A673 (cell line): ENCODE measurements at regions not wholly inside any gene's neighbourhood (a gene's known extent, or its start where the extent isn't known, plus 50 kb on each side); places are given as distances from the start of the nearest gene placed in this dataset.

ENCODE experiments used
- BruUV-seq: library from RNA; stranded (reverse); fragments of 400-500 nt; replicated peaks from 2 replicates; lab custom pipeline; 2021; lab: Mats Ljungman, UMichigan
- CTCF ChIA-PET: fragments of 300-600 bp; sonication (Branson Sonifier 250); formaldehyde crosslinking; loops from one replicate; lab custom pipeline; 2022; ENCODE audit warnings: antibody characterized with exemption; lab: Charles Lee
- POLR2A ChIA-PET: fragments of 300-600 bp; sonication (Branson Sonifier 250); formaldehyde crosslinking; loops from one replicate; lab custom pipeline; 2022; ENCODE audit warnings: antibody characterized with exemption; ENCODE audit not compliant: low non-redundant PET; lab: Charles Lee
- DNase-seq: peaks from one replicate; pipeline ENCODE4 v3.0.0-alpha.2; 2015; ENCODE audit warnings: low spot score
- H3K27ac ChIP-seq: fragments of 200-600 bp; sonication (generic); 2 replicates; pipeline ENCODE4 v1.5.1; 2016; ENCODE audit warnings: mixed run types, low read depth, mild to moderate bottlenecking, mixed read lengths, antibody characterized with exemption, low read length; ENCODE audit not compliant: poor library complexity, severe bottlenecking
- H3K27me3 ChIP-seq: fragments of 200-600 bp; sonication (generic); replicated peaks from 2 replicates; pipeline ENCODE4 v1.6.1; 2017; ENCODE audit warnings: mixed run types, low read depth, mild to moderate bottlenecking, mixed read lengths, antibody characterized with exemption, low read length; ENCODE audit not compliant: insufficient read depth, poor library complexity
- H3K36me3 ChIP-seq: fragments of 200-600 bp; sonication (generic); 2 replicates; pipeline ENCODE4 v1.6.1; 2016; ENCODE audit warnings: mixed run types, mild to moderate bottlenecking, mixed read lengths, antibody characterized with exemption, low read length; ENCODE audit not compliant: insufficient read depth, poor library complexity, severe bottlenecking
- H3K4me1 ChIP-seq: fragments of 200-600 bp; sonication (generic); 2 replicates; pipeline ENCODE4 v1.6.1; 2017; ENCODE audit warnings: mixed run types, mild to moderate bottlenecking, mixed read lengths, antibody characterized with exemption, low read length; ENCODE audit not compliant: insufficient read depth, poor library complexity, severe bottlenecking
- H3K4me3 ChIP-seq: fragments of 200-600 bp; sonication (generic); 2 replicates; pipeline ENCODE4 v1.5.1; 2016; ENCODE audit warnings: low read depth, mixed run types, mild to moderate bottlenecking, mixed read lengths, low read length; ENCODE audit not compliant: poor library complexity, severe bottlenecking
- H3K9me3 ChIP-seq: fragments of 200-600 bp; sonication (generic); 2 replicates; pipeline ENCODE4 v1.6.1; 2016; ENCODE audit warnings: mixed run types, low read depth, mild to moderate bottlenecking, mixed read lengths, antibody characterized with exemption, low read length; ENCODE audit not compliant: poor library complexity, severe bottlenecking
- EZH2 ChIP-seq: fragments of 200-600 bp; sonication (generic); IDR thresholded peaks from 2 replicates; pipeline ENCODE4 v1.6.1; 2017; ENCODE audit warnings: borderline replicate concordance, low read depth, mild to moderate bottlenecking, mixed read lengths, antibody characterized with exemption, low read length; ENCODE audit not compliant: poor library complexity, severe bottlenecking
- intact Hi-C: fragments of 100-400 bp; cut with micrococcal nuclease; formaldehyde crosslinking; loops from one replicate; pipeline ENCODE4 v1.10.0; 2022; ENCODE audit not compliant: unreplicated experiment
- TF ChIP-seq, protein P1 (sequence below): fragments of 300-800, 200-600 bp; sonication (generic); conservative IDR thresholded peaks from 2 replicates; pipeline ENCODE4 v1.5.1; 2017; ENCODE audit warnings: low read depth, mild to moderate bottlenecking, antibody characterized with exemption, low read length, moderate library complexity, mixed read lengths

DNA sequence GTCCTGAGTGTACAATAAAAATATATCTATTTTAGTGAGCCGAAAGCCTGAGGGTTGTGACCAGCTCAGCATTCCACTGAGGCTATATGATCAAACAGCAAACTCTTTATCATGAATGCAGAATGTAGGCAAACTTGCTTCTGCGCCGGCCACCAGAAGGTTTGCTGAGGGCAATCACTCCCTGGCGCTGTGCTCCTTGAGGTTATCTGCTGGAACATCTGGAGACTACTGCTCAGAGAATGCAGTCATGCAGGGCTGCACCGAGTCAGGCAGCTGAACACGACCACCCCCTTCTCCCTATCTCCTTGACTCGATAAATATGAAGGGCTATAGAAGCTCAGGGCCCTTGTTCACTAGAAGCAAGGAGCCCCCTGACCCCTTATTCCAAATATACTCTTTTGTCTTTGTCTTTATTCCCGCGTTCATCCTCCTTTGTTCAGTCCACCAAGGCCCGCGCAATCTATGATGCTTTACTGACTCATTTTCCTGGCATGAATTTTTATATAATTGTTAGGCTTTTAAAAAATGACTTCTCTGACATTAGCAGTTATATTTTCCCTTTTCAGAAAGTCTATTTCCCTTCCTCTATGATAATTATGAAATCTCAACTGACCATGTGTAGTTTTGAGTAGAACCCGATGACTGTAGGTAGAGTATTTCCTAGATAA is 1089.3 kb downstream of the SLC16A7 start:
- Histone ChIP-seq H3K36me3 (no peaks in the 10 kb centered on the region), H3K27me3 (no peaks in the 10 kb centered on the region), H3K27ac (no peak overlapping the region), H3K4me3 (no peak overlapping the region), H3K9me3 (no peaks in the 10 kb centered on the region), H3K4me1 (no peaks in the 10 kb centered on the region)
- ChIA-PET CTCF (interaction anchor here (0.6 kb wide), 1 partner anchor 1511 kb away, joined by 3 read pairs; no protein-coding TSS in a partner anchor), POLR2A (no interaction called here)
- intact Hi-C loops: loop anchor here (5.0 to 10.0 kb wide), 3 partner anchors 1310 to 1507 kb away; a partner anchor contains a TSS
- TF ChIP-seq, protein P1, sequence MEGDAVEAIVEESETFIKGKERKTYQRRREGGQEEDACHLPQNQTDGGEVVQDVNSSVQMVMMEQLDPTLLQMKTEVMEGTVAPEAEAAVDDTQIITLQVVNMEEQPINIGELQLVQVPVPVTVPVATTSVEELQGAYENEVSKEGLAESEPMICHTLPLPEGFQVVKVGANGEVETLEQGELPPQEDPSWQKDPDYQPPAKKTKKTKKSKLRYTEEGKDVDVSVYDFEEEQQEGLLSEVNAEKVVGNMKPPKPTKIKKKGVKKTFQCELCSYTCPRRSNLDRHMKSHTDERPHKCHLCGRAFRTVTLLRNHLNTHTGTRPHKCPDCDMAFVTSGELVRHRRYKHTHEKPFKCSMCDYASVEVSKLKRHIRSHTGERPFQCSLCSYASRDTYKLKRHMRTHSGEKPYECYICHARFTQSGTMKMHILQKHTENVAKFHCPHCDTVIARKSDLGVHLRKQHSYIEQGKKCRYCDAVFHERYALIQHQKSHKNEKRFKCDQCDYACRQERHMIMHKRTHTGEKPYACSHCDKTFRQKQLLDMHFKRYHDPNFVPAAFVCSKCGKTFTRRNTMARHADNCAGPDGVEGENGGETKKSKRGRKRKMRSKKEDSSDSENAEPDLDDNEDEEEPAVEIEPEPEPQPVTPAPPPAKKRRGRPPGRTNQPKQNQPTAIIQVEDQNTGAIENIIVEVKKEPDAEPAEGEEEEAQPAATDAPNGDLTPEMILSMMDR: peak; percentile 55
- no peak for TF ChIP-seq EZH2
- peak; percentile 33 for DNase-seq
- BruUV-seq: no TSS peak

DNA sequence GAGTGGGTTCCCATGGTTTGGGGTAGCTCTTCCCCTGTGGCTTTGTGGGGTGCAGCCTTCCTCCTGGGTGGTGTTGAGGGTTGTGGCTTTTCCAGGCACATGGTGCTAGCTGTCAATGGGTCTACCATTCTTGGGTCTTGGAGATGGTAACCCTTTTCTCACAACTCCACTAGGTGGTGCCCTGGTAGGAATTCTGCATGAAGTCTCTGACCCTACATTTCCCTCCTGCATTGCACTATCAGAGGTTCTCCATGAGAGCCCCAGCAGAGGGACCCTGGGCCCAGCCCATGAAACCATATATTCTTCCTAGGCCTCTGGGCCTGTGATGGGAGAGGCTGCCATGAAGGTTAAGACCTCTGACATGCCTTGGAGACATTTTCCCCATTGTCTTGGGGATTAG is 1093.3 kb downstream of the SLC16A7 start:
- intact Hi-C loops: loop anchor here (5.0 to 10.0 kb wide), 3 partner anchors 1306 to 1503 kb away; a partner anchor contains a TSS
- H3K27ac ChIP-seq: no peak overlapping the region
- H3K4me1 ChIP-seq: no peaks in the 10 kb centered on the region
- no peak for TF ChIP-seq EZH2
- TF ChIP-seq, protein P1: no peak
- peak; percentile 15 for DNase-seq
- no peaks in the 10 kb centered on the region for H3K36me3 ChIP-seq
- no peaks in the 10 kb centered on the region for H3K9me3 ChIP-seq
- no TSS peak for BruUV-seq
- H3K4me3 ChIP-seq: no peak overlapping the region
- CTCF ChIA-PET: no interaction called here
- POLR2A ChIA-PET: no interaction called here
- H3K27me3 ChIP-seq: no peaks in the 10 kb centered on the region

DNA sequence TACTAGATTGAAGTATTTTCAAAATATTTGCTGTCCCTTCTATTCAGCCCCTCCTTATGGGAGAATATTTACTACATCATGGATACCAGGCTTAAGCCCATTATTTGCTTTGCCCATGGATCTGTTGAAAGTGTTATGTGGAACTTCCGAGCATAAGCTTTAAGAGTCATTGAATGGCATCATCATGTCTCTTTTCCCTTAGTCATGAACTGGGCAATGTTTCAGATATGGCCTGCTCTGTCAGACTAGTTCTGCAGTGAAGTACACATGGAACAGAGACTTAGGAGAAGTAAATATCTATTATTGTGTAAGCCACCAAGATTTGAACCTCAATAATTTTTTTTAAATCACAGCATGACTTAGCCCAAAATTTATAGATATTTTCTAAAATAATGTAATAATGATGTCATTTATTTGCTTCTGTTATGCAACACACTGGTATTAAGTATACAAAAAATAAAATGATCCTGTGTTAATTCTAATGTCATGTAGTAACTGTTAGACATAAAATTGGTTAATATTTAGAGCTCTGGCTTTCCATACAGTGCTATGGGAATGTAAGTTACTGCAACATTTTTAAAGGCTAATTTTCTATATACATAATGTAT is 1097.3 kb downstream of the SLC16A7 start:
- intact Hi-C loops: no loop called here
- H3K4me3 ChIP-seq: no peak overlapping the region
- no TSS peak for BruUV-seq
- no peak overlapping the region for H3K27ac ChIP-seq
- no peaks in the 10 kb centered on the region for H3K27me3 ChIP-seq
- TF ChIP-seq, protein P1: no peak
- no peak for TF ChIP-seq EZH2
- CTCF ChIA-PET: no interaction called here
- no peaks in the 10 kb centered on the region for H3K36me3 ChIP-seq
- POLR2A ChIA-PET: no interaction called here
- no peak for DNase-seq
- H3K4me1 ChIP-seq: no peaks in the 10 kb centered on the region
- no peaks in the 10 kb centered on the region for H3K9me3 ChIP-seq
